Left colon (tissue), 2 donors: ENCODE measurements at regions not wholly inside any gene's neighbourhood (a gene's known extent, or its start where the extent isn't known, plus 50 kb on each side); places are given as distances from the start of the nearest gene placed in this dataset.
"Not testable (repeated sequence)": the region's sequence is repeated elsewhere in the genome, so short reads cannot be mapped to it uniquely, and the experiment has no call there.

Source experiments
- ATAC-seq: fragments of 200-7000 bp; cut with Tn5 transposase; one replicate; pipeline ENCODE4 v1.9.1; 2020; ENCODE audit warnings: mild to moderate bottlenecking, moderate library complexity
- DNase-seq, 2 donors: peaks; one replicate each; pipeline ENCODE4 v3.0.0-alpha.2; 2020
- intact Hi-C, 2 donors: fragments of 100-400 bp; cut with DNase I in 1 of 2; cut with micrococcal nuclease in 1 of 2; formaldehyde crosslinking; loops; one replicate each; pipeline versions ENCODE4 v1.11.2 to v1.14.0; 2022; cut with DNase I, micrococcal nuclease
- donor health status: DM: no; HTN: no; CAD: no.
- donor health status: DM: yes; HTN: yes; CAD: no.

DNA sequence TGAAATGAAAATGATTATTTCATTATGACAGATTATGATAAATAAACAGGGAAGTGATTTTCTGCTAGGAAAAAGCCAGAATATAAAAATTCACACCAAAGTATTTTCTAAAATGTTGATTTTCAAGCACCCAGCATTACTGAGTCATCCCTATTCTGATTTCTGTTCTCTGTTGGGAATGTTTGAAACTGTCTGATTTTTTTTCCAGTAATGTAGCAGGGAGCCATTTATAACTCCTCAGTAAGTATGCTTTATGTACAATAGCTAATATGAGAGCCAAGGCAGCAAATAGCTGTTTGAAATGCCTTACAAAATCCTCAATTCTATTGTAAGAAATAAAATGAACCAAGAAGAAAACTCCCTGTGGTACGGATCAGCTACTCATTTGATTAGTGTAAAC, 471.7 kb upstream of the TYRP1 start:
- intact Hi-C loops: no loop called here
- DNase-seq (no peak), ATAC-seq (no peak)

DNA sequence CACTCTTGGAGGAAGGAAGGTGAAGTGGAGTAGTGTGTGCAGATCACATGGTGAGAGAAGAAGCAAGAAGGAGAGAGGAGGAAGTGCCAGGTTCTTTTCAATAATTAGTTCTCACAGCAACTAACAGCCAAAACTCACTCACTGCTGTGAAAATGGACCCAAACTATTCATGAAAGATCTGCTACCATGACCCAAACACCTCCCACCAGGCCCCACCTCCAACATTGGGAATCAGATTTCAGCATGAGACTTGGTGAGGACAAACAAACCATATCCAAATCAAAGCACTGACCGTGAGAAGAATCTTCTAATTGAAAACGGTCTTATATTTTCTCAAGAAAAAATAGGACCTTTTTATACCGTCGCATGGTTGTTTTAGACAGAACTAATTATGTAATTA, 468.7 kb upstream of the TYRP1 start:
- intact Hi-C loops: no loop called here

DNA sequence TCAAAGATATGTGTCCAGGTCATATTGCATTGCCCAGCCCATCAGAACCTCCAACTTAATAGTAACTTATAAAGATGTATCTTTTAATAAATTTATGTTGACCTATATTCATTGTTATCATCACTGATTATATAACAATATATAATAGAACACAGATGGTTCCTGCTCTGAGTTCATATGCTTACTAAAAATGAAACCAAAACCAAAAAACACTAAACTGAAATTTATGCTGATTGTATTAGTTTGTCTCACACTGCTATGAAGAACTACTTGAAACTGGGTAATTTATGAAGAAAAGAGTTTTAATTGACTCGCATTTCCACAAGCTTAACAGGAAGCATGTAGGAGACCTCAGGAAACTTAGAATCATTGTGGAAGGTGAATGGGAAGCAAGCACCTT, 462.5 kb upstream of the TYRP1 start:
- ATAC-seq (no peak), DNase-seq (no peak)
- intact Hi-C loops: no loop called here

More for the DNA sequence above, 468.7 kb upstream of the TYRP1 start:
- DNase-seq (no peak), ATAC-seq (no peak)

DNA sequence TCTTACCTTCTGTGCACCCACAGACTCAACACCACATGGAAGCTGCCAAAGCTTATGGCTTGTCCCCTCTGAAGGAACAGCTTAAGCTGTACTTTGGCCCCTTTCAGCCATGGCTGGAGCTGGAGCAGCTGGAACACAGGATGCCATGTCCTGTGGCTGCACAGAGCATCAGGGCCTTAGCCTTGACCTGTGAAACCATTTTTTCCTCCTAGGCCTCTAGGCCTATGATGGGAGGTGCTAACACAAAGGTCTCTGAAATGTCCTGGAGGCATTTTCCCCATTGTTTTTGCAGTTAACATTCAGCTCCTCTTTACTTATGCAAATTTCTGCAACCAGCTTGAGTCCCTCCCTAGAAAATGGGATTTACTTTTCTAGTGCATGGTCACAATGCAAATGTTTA, 461.4 kb upstream of the TYRP1 start:
- intact Hi-C loops: no loop called here
- DNase-seq (no peak), ATAC-seq (no peak)

DNA sequence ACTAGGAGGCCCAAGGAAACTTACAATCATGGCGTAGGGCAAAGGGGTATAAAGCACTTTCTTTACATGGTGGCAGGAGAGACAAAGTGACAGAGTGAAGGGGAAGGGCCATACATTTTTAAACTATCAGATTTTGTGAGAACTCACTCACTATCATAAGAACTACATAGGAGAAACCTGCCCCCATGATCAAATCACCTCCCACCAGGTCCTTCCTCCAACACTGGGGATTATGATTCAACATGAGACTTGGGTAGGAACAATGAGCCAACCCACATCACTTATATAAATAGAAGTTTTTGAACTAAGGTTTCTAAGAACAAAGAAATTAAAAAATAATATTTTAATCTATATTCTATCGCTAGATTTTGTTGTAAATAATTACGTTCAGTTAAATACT, 460.3 kb upstream of the TYRP1 start:
- DNase-seq (no peak), ATAC-seq (no peak)
- intact Hi-C loops: no loop called here

DNA sequence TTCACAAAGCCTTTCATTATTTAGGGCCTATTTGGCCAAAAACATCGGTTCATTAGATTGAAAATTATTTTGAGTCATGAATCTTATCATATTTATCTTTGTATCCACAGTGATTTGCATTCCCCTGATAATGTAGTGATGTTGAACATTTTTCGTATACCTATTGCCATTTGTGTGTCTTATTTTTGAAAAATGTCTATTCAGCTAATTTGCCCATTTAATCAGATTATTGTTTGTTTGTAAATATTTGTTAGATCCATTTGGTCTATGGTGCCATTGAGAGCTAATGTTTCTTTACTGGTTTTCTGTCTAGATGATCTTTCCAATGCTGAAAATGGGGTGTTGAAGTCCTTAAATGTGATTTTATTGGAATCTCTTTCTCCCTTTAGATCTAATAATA, 439.2 kb upstream of the TYRP1 start:
- DNase-seq (no peak), ATAC-seq (no peak)
- intact Hi-C loops: no loop called here

DNA sequence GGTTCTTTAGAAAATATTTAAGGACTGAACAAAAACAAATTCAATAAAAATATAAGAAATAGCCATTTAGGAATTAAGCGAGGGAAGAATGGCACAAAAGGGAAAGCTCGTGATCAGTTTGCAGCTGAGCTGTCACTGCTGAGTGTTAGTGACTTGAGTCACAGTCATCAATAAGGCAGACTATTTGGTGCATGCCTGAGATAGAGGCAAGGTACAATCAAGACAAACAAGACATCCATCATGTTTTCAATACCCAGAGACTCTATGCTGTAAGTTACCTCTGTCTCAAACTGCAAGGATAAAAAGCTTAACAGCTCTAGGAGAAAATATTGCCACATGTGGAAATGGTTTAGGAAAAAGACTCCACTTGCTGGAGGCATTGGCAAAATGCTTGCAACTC, 426.4 kb upstream of the TYRP1 start:
- DNase-seq: no peak
- ATAC-seq: no peak
- intact Hi-C loops: no loop called here

DNA sequence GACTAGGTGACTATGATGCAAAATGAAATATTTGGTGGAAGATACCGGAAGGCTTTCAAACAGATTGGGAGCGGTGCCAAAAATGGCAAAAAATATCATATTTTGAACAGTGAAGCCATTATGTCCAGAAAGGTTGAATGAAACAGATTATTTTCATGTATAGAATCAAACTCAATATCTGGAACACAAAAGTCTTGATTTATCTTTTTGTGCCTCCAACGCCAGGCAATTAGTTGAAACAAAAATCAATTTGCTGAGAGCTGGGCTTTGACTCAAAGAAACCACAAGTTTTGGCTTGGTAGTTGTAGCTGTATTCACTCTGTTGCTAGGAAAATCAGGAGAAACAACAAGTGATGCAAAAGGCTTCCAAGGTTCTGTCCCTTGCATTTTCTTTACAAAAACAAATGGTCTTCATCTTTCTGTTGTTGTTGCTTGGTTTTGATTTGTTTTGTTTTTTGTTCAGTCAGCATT, 421.7 kb upstream of the TYRP1 start:
- no peak for ATAC-seq
- intact Hi-C loops: no loop called here

DNA sequence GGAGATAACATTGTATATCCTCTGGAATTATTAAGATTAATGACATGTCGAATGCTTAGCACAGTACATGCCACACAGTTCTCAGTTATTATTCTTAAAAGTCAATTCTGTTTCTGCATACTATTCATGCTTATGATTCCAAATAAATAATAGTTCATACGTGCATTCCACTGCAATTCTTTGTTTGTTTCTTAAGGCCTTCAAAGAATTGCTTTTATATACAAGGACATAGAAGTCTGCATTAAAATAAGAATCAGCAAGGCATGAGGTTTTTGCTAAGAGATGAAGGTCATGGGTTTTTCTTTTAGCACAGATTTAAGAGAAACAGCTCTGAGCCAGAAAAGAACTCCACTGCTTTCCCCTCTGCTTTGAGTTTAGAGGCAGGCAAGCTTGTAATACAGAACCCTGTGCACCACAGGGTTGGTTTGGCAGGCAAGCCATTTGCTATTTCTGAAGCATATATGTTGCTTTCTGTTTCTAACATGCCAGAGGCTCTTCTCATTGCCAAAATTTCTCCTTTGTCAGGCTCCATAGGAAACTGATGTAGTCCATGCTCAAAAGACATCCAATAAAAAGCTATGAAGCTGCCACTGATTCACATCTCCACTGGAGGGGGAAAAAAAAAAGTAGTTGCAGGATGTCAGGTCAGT, 420.6 kb upstream of the TYRP1 start:
- no peak for ATAC-seq
- DNase-seq: no peak
- intact Hi-C loops: no loop called here

More for the DNA sequence above, 421.7 kb upstream of the TYRP1 start:
- no peak for DNase-seq

DNA sequence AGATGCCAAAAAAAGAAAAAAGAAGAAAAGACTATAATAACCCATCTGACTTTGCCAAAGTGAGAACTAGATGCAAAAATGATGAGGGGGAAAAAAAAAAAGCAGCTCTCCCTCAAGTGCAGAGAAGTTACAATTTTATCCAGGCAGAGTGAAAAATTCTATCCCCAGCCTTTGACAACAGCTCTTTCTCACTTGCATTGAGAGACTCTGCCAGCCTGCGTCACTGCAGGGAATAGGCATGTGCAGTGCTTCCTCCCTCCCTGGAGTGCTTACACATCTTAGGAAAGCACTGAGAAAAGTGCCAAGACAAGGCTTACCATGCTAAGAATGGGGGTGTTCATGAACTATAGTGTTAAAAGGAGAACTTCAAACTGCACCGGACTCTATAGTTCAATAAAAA, 418.6 kb upstream of the TYRP1 start:
- ATAC-seq: no peak
- no peak for DNase-seq
- intact Hi-C loops: no loop called here

DNA sequence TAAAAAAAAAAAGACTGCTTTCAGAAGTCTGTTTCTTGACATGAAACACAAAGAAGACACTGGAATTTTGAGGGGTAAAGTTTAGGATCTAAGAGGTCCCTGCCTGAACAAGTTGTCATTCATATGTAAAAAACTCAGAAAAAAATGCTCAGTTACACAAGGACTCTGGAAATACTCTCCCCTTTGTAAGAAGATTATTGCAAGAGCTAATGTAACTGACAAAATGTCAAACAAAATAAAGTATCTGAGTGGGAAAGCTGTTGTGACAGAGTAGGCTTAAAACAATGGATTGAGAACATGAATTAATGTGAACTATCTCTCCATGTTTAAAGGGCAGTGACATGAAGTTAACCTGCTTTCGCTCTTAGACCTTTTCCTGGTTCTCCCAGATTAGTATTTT, 416.7 kb upstream of the TYRP1 start:
- intact Hi-C loops: no loop called here
- no peak for ATAC-seq

DNA sequence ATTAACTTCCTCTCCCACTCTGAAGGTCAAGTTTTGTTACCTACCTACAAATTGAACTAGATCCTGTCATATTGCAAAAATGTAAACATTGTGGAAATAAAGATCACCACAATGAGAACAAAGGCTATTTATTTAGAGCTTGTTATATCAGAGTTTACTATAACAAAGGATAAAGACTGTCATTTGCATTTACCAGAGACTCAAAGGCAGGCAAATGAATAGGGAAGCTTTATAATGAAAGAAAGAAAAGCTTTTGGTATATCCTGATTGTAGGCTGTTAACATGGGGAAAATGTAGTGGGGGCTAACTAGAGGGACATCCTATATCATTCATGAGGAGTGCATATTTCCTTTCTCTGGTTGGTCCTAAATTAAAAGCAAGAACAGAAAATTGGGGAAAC, 403.5 kb upstream of the TYRP1 start:
- intact Hi-C loops: no loop called here
- DNase-seq (no peak), ATAC-seq (no peak)

More for the DNA sequence above, 416.7 kb upstream of the TYRP1 start:
- no peak for DNase-seq

DNA sequence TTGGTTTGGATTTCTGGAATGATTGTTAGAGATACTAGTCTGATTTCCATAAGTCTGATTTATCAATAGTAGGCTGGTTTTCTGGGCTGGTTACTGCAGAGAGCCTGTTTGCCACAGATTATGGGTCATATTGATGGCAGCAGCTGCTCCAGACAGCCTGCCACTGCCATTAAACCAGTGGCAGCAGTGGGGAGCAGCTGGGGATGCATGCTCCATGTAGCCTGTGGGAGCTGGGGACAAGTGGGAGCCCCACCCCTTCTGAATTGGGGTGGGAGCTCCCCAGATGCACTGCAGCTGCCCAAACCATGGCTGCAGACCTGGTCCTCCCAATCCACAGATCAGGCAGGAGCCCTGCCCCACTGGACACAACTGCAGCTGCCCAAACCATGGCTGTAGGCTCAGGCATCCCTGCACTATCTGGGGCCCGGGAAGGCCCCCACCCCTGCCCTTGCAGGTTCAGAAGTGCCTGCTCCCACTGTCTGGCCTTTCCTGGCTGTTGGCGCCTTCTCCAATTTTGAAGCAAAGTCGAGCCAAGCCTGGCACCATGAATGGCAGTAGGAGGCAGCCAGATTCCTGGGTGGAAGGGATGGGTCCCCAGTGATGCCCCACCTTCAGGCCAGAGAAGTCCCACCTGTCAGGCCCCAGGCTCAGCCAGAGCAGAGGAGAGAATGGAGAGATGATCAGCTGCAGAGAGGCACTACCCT, 402.9 kb upstream of the TYRP1 start:
- ATAC-seq (no peak), DNase-seq (no peak)
- intact Hi-C loops: no loop called here

DNA sequence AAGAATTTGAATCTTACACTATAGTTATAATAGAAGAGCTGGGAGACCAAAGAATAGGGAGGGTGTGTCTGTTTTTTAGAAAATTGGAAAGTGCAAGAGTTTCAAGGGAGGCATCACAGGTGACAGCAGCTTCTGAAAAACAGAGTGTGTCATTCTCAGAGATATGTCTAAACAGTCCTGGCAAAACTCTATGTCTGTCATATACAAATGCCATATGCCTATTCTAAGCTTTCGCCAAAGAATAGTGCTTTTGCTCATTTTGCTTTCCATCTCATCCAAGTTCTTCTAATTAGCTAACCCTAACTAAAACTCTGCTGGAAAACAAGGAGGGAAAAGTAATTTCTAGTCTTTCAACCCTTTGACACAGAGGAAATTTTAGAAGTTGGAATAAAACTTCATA, 388.0 kb upstream of the TYRP1 start:
- ATAC-seq (no peak), DNase-seq (no peak)
- intact Hi-C loops: no loop called here

DNA sequence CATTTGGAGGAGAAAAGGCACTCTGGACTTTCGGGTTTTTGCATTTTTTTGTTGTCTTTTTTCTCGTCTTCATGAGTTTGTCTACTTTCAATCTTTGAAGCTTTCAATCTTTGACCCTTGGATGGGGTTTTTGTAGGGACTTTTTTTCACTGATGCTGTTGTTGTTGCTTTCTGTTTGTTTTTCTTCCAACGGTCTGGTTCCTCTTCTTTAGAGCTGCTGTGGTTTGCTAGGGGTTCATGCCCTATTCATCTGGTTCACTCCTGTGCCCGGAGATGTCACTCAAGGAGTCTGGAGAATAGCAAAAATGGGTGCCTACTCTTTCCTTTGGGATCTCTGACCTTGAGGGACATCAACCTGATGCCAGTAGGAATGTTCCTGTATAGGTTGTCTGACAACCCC, 378.6 kb upstream of the TYRP1 start:
- ATAC-seq (no peak), DNase-seq (no peak)
- intact Hi-C loops: loop anchor here in 1 of 2 donors (10.0 kb wide), 1 partner anchor 70 kb away; no protein-coding TSS in a partner anchor

DNA sequence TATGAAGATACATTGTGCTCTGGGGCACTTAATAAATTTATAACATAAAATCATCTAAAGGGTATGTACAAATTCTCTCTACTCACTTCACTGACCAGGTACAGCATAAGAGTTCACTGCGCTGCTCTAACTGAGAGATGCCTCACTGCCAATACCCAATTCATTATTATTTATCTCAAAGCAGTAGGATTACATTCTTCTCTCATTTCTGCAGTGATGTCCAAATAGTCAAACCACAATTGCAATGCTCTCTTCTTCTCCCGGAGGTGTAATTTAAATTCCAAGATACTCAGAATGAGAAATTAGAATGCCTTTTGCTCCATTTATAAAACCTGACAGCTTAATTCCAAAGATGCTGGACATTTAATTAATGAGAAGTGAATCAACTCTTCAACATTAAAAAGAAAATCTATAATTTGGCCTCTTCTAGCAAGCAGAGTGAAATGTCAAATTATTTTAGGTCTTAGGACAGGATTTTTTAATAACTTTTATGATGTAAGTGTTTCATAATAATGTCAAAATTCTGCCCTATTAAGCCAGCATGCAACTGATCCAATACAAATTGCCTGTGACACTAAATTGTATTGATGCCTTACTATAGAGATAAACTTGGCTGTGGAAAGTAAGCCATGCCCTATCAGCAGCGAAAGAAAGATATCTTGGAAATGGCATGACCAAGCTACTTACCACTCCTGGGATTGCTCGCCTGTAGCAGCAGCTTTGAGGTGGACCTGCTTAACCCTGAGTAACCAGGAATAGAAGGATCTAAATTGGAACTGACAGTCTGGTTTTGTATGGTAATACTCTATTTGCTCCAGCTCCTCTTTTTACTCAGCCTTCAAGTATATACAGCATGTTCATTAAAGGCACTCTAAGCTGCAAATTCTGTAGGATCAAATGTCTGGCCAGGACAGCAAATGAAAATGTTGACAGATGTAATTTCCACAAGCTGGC, 374.2 kb upstream of the TYRP1 start:
- DNase-seq (no peak), ATAC-seq (no peak)
- intact Hi-C loops: loop anchor here in 1 of 2 donors (10.0 kb wide), 1 partner anchor 74 kb away; no protein-coding TSS in a partner anchor

DNA sequence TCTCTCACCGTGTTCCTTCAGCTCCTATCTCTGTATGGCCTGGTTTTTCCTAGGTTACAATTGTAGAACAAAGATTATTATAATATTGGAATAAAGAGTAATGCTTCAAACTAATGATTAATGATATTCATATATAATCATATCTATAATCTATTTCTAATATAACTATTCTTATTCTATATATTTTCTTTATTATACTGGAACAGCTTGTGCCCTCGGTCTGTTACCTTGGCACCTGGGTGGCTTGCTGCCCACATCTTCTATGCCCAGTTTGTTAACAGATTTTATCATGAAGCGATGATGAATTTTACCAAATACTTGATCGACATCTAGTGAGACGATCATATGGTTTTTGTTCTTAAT, 363.6 kb upstream of the TYRP1 start:
- intact Hi-C loops: no loop called here
- DNase-seq (no peak), ATAC-seq (no peak)

DNA sequence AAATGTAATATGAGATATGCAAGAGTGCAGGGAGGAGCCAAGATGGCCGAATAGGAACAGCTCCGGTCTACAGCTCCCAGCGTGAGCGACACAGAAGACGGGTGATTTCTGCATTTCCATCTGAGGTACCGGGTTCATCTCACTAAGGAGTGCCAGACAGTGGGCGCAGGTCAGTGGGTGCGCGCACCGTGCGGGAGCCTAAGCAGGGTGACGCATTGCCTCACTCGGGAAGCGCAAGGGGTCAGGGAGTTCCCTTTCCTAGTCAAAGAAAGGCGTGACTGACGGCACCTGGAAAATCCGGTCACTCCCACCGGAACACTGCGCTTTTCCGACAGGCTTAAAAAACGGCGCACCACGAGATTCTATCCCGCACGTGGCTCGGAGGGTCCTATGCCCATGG, 359.2 kb upstream of the TYRP1 start:
- ATAC-seq, DNase-seq, intact Hi-C loops: not testable (repeated sequence)

DNA sequence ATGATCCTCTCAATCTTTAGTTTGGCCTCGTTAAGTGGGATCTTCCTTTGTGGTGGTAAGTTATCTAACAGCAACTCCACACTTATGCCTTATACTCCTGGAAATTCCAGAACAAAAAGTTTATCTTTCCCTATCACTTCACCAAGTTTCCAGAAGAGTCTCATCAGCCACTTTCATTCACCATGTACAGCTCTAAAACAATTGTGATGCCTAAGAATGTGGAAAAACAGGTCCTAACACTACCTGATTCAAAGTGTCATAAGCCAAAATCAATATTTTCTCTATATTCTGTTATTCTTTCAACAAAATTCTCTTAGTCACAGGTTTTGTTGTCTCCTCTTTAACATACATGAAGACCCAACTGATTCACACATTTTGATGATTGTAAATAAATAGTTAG, 342.4 kb upstream of the TYRP1 start:
- no peak for ATAC-seq
- intact Hi-C loops: no loop called here
- DNase-seq: no peak
